ENCODE measurements at regions not wholly inside any gene's neighbourhood (a gene's known extent, or its start where the extent isn't known, plus 50 kb on each side); places are given as distances from the start of the nearest gene placed in this dataset.

GRCh38 chr12:107558816-107559382 is 126.7 kb upstream of the PWP1 start (continued):
- no peak for TF ChIP-seq SNAPC2 (CRISPR knock-in tag; IDR thresholded peaks at IDR 0.05)
- no peak for TF ChIP-seq ZNF142 (CRISPR knock-in tag; IDR thresholded peaks at IDR 0.05)
- peak; percentile 86 for TF ChIP-seq TCF7 (IDR thresholded peaks at IDR 0.05; ENCODE audit: low read depth)
- TF ChIP-seq ZNF296 (CRISPR knock-in tag; conservative IDR thresholded peaks at IDR 0.05): no peak
- no peak for TF ChIP-seq SMAD3 (CRISPR knock-in tag; IDR thresholded peaks at IDR 0.05)
- TF ChIP-seq AHR (CRISPR knock-in tag; IDR thresholded peaks at IDR 0.05): no peak
- no peak for TF ChIP-seq ZNF563 (CRISPR knock-in tag; IDR thresholded peaks at IDR 0.05)
- no peak for TF ChIP-seq DMTF1 (CRISPR knock-in tag; IDR thresholded peaks at IDR 0.05)
- 0 out of 2 replicates have a peak, but pooled peaks have one; percentile 52 for TF ChIP-seq TRIM24 (CRISPR knock-in tag; IDR thresholded peaks at IDR 0.05)
- no peak for TF ChIP-seq TIGD3 (CRISPR knock-in tag; IDR thresholded peaks at IDR 0.05; ENCODE audit: borderline replicate concordance)
- TF ChIP-seq ZNF768 (CRISPR knock-in tag; IDR thresholded peaks at IDR 0.05): peak; percentile 46; the same call in 1 of the 2 replicates
- no peak for TF ChIP-seq ZNF772 (CRISPR knock-in tag; IDR thresholded peaks at IDR 0.05)
- no peak for TF ChIP-seq POLR2AphosphoS2 (IDR thresholded peaks at IDR 0.05; ENCODE audit: low read depth, low read length)
- TF ChIP-seq IRF1 (CRISPR knock-in tag; IDR thresholded peaks at IDR 0.05; ENCODE audit: low read depth): no peak
- TF ChIP-seq ZBTB8A (CRISPR knock-in tag; IDR thresholded peaks at IDR 0.05; ENCODE audit: borderline replicate concordance, low read depth): no peak
- no peak for TF ChIP-seq ZFP37 (CRISPR knock-in tag; IDR thresholded peaks at IDR 0.05; ENCODE audit: borderline replicate concordance)
- no peak for TF ChIP-seq HOXA7 (CRISPR knock-in tag; IDR thresholded peaks at IDR 0.05)
- TF ChIP-seq NR2C2 (CRISPR knock-in tag; IDR thresholded peaks at IDR 0.05; ENCODE audit: borderline replicate concordance): no peak
- TF ChIP-seq KDM1A (CRISPR knock-in tag; IDR thresholded peaks at IDR 0.05): peak; percentile 97
- no peak for TF ChIP-seq SOX6 (IDR thresholded peaks at IDR 0.05)
- TF ChIP-seq SOX6 (CRISPR knock-in tag; IDR thresholded peaks at IDR 0.05): peak; percentile 77
- TF ChIP-seq ZNF33A (CRISPR knock-in tag; IDR thresholded peaks at IDR 0.05; ENCODE audit: borderline replicate concordance): no peak
